HG02885 (cell line): ENCODE measurements at regions not wholly inside any gene's neighbourhood (a gene's known extent, or its start where the extent isn't known, plus 50 kb on each side); places are given as distances from the start of the nearest gene placed in this dataset.
"Not testable (repeated sequence)": the region's sequence is repeated elsewhere in the genome, so short reads cannot be mapped to it uniquely, and the experiment has no call there.

ENCODE experiments used
- ATAC-seq: cut with Tn5 transposase; IDR thresholded peaks from one replicate; pipeline ENCODE4 v1.9.1; 2021; ENCODE audit warnings: mild to moderate bottlenecking; ENCODE audit not compliant: unreplicated experiment, poor library complexity

- ATAC-seq = no peak
Observed at GRCh38 chr9:81052846-81053245, 636.5 kb downstream of the TLE1 start.

GRCh38 chr9:81047280-81047679 lies 642.1 kb downstream of the TLE1 start:
- ATAC-seq = no peak

GRCh38 chr9:81045658-81046057 lies 643.7 kb downstream of the TLE1 start:
- ATAC-seq = no peak

GRCh38 chr9:81037889-81038288 lies 651.5 kb downstream of the TLE1 start:
- no peak for ATAC-seq

- ATAC-seq = no peak
Observed at GRCh38 chr9:81035601-81036000, 653.7 kb downstream of the TLE1 start.

GRCh38 chr9:81035171-81035570 lies 654.2 kb downstream of the TLE1 start:
- no peak for ATAC-seq

- ATAC-seq = no peak
Observed at GRCh38 chr9:81032831-81033230, 656.5 kb downstream of the TLE1 start.

GRCh38 chr9:81032030-81032572 lies 657.2 kb downstream of the TLE1 start:
- no peak for ATAC-seq

- ATAC-seq = no peak
Observed at GRCh38 chr9:81031422-81032029, 657.8 kb downstream of the TLE1 start.

- ATAC-seq = no peak
Observed at GRCh38 chr9:81030027-81030426, 659.3 kb downstream of the TLE1 start.

GRCh38 chr9:81028504-81028903 lies 660.8 kb downstream of the TLE1 start:
- ATAC-seq = no peak

GRCh38 chr9:81022177-81022576 lies 667.2 kb downstream of the TLE1 start:
- no peak for ATAC-seq

GRCh38 chr9:81014945-81015344 lies 674.4 kb downstream of the TLE1 start:
- ATAC-seq = not testable (repeated sequence)

GRCh38 chr9:81013191-81013590 lies 676.2 kb downstream of the TLE1 start:
- not testable (repeated sequence) for ATAC-seq

- ATAC-seq = no peak
Observed at GRCh38 chr9:81002906-81003305, 686.4 kb downstream of the TLE1 start.

GRCh38 chr9:81002242-81002641 lies 687.1 kb downstream of the TLE1 start:
- no peak for ATAC-seq

- ATAC-seq = no peak
Observed at GRCh38 chr9:80995759-80996158, 693.6 kb downstream of the TLE1 start.

GRCh38 chr9:80994892-80995291 lies 694.5 kb downstream of the TLE1 start:
- no peak for ATAC-seq

GRCh38 chr9:80985595-80985994 lies 703.8 kb downstream of the TLE1 start:
- ATAC-seq = not testable (repeated sequence)

- ATAC-seq = no peak
Observed at GRCh38 chr9:80976403-80976802, 712.9 kb downstream of the TLE1 start.

GRCh38 chr9:80970377-80970776 lies 719.0 kb downstream of the TLE1 start:
- ATAC-seq = not testable (repeated sequence)

GRCh38 chr9:80968611-80969010 lies 720.7 kb downstream of the TLE1 start:
- ATAC-seq = no peak
